SJSA1 (cell line): ENCODE measurements at regions not wholly inside any gene's neighbourhood (a gene's known extent, or its start where the extent isn't known, plus 50 kb on each side); places are given as distances from the start of the nearest gene placed in this dataset.
"Not testable (repeated sequence)": the region's sequence is repeated elsewhere in the genome, so short reads cannot be mapped to it uniquely, and the experiment has no call there.

Experiments
- DNase-seq, 2 experiments: peaks; one replicate each; pipeline ENCODE4 v3.0.0-alpha.2; 2015 to 2020; ENCODE audit warnings: low spot score in 2 of 2, low read depth in 1 of 2
- H3K27ac ChIP-seq: fragments of 250-450 bp; sonication (Bioruptor Pico); 2 replicates; pipeline ENCODE4 v1.5.1; 2020; ENCODE audit warnings: mild to moderate bottlenecking, moderate library complexity
- H3K27me3 ChIP-seq: fragments of 250-450 bp; sonication (Bioruptor Pico); replicated peaks from 2 replicates; pipeline ENCODE4 v1.5.1; 2020; ENCODE audit warnings: mild to moderate bottlenecking, moderate library complexity
- H3K36me3 ChIP-seq: fragments of 250-450 bp; sonication (Bioruptor Pico); 2 replicates; pipeline ENCODE4 v1.5.1; 2020; ENCODE audit warnings: mild to moderate bottlenecking
- H3K4me1 ChIP-seq: fragments of 250-450 bp; sonication (Bioruptor Pico); replicated peaks from 2 replicates; pipeline ENCODE4 v1.6.1; 2021; ENCODE audit warnings: mild to moderate bottlenecking
- H3K4me3 ChIP-seq: fragments of 250-450 bp; sonication (Bioruptor Pico); 2 replicates; pipeline ENCODE4 v1.5.1; 2020; ENCODE audit warnings: mild to moderate bottlenecking
- H3K9me3 ChIP-seq: fragments of 250-450 bp; sonication (Bioruptor Pico); replicated peaks from 2 replicates; pipeline ENCODE4 v1.5.1; 2020; ENCODE audit warnings: mild to moderate bottlenecking

DNA sequence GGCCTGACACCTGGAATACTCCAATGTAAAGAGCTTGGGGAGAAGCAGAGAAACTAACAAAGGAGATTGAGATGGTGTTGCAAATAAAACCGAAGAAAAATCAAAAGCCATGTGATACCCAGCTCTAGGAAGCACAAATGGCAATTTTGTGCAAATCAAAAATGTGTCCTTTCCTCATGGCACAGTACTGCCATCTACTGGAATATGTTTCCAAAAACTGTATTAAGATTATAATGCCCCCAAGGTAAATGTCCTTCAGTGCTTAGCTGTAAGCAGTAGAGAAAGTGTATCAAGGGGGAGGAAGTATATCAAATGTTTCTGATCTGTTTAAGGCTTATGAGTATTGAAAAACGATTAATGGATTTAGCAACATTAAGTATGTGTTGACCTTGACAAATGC lies 620.3 kb downstream of the ZWINT start:
- not testable (repeated sequence) for H3K9me3 ChIP-seq, H3K4me1 ChIP-seq, H3K4me3 ChIP-seq, DNase-seq, H3K27ac ChIP-seq, H3K27me3 ChIP-seq, H3K36me3 ChIP-seq

GRCh38 chr10:55740110-55740509 lies 620.9 kb downstream of the ZWINT start:
- Histone ChIP-seq H3K9me3 (no peaks in the 10 kb centered on the region), H3K36me3 (no peaks in the 10 kb centered on the region), H3K4me3 (no peak overlapping the region), H3K27ac (no peak overlapping the region), H3K4me1 (no peaks in the 10 kb centered on the region), H3K27me3 (no peaks in the 10 kb centered on the region)
- DNase-seq: no peak

DNA sequence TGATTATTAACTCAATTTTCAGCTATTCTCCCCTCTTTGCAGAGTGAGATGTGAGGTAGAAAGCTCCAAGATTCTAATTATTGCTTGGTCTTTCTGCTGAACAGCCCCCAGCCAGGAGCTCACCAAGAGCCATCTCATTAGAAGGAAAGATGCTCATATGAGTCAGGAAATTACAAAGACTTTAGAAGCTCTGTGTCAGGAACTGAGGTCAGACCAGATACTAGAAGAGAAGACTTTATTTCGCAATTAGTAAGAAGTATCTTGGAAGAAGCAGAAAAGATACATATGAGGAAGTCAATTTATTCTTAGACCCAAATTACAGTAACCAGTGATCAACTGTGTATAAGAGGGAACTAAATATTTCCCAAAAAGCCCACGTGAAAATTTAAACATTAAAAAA lies 626.9 kb downstream of the ZWINT start:
- no peaks in the 10 kb centered on the region for H3K9me3 ChIP-seq
- H3K4me1 ChIP-seq: no peaks in the 10 kb centered on the region
- no peaks in the 10 kb centered on the region for H3K36me3 ChIP-seq
- no peak overlapping the region for H3K4me3 ChIP-seq
- no peaks in the 10 kb centered on the region for H3K27me3 ChIP-seq
- DNase-seq: no peak
- no peak overlapping the region for H3K27ac ChIP-seq

GRCh38 chr10:55704950-55705349 lies 656.1 kb downstream of the ZWINT start:
- Histone ChIP-seq H3K4me1 (no peaks in the 10 kb centered on the region), H3K9me3 (no peaks in the 10 kb centered on the region; the same call in 1 of the 2 replicates), H3K27me3 (no peaks in the 10 kb centered on the region)

DNA sequence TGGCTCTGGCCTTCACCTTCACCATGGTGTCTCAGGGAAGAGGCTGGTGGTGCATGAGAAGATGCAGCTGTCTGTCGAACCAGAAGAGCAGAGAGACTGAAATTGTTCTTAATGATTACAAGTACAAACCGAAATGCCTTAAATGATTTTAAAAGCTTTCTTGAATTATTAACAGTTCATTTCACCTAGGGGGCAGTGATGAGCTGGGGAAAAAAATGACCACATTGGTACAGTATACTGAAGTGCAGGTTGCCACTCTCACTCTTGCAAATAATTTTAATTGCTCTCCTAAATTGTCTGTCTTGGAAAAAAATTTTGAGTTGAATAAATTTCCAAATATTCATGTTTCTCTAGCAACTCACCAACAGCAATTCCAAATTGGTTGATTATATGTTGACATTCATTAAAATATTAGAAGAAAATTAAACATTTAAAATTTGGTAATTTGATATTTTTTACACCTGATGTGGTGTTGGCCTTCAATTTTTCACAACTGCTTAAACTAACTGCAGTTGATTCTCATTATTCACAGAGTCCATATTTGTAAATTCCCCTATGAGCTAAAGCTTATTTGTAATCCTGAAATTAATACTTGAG lies 692.6 kb downstream of the ZWINT start:
- no peak for DNase-seq
- no peak overlapping the region for H3K27ac ChIP-seq
- H3K36me3 ChIP-seq: no peaks in the 10 kb centered on the region
- H3K4me1 ChIP-seq: no peaks in the 10 kb centered on the region
- H3K4me3 ChIP-seq: no peak overlapping the region
- no peaks in the 10 kb centered on the region for H3K27me3 ChIP-seq
- no peaks in the 10 kb centered on the region; the same call in 1 of the 2 replicates for H3K9me3 ChIP-seq

More at GRCh38 chr10:55704950-55705349, 656.1 kb downstream of the ZWINT start:
- H3K4me3 ChIP-seq: no peak overlapping the region
- no peak overlapping the region for H3K27ac ChIP-seq
- DNase-seq: no peak
- H3K36me3 ChIP-seq: no peaks in the 10 kb centered on the region

GRCh38 chr10:55653531-55653930 lies 707.5 kb downstream of the ZWINT start:
- Histone ChIP-seq H3K36me3 (no peaks in the 10 kb centered on the region), H3K27ac (no peak overlapping the region), H3K9me3 (no peaks in the 10 kb centered on the region), H3K4me1 (no peaks in the 10 kb centered on the region), H3K4me3 (no peak overlapping the region), H3K27me3 (no peaks in the 10 kb centered on the region)
- no peak for DNase-seq

DNA sequence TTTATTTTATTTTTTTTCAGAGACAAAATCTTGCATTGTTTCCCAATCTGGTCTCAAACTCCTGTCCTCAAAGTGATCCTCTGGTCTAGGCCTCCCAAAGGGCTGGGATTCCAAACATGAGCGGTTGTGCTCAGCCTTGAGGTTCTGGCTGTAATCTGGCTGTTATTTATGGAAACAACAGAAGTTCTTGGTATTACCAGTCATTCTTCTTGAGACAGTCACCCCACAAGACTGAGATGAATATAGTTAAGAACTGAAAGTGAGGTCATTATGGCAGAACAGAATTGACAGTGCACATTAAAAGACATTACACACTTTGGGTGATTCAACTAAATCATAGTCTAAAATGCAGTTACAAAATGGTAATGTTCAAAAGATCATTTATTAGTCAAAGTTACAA lies 719.5 kb downstream of the ZWINT start:
- no peak overlapping the region for H3K4me3 ChIP-seq
- H3K9me3 ChIP-seq: no peaks in the 10 kb centered on the region
- no peaks in the 10 kb centered on the region for H3K4me1 ChIP-seq

GRCh38 chr10:55631071-55631654 lies 729.9 kb downstream of the ZWINT start:
- Histone ChIP-seq H3K36me3 (no peaks in the 10 kb centered on the region), H3K4me3 (peak overlapping the region; percentile 14; the same call in 1 of the 2 replicates)
- no peak for DNase-seq

More for the DNA sequence above, 719.5 kb downstream of the ZWINT start:
- no peak overlapping the region for H3K27ac ChIP-seq
- no peaks in the 10 kb centered on the region for H3K36me3 ChIP-seq
- no peaks in the 10 kb centered on the region for H3K27me3 ChIP-seq
- DNase-seq: no peak

GRCh38 chr10:55630491-55631056 lies 730.5 kb downstream of the ZWINT start:
- Histone ChIP-seq H3K4me3 (peak overlapping the region; percentile 14; the same call in 1 of the 2 replicates), H3K4me1 (no peaks in the 10 kb centered on the region), H3K27ac (no peak overlapping the region), H3K36me3 (no peaks in the 10 kb centered on the region), H3K9me3 (peaks cover 4% of the 10 kb centered on the region; the same call in 1 of the 2 replicates), H3K27me3 (no peaks in the 10 kb centered on the region)
- DNase-seq: no peak

More at GRCh38 chr10:55631071-55631654, 729.9 kb downstream of the ZWINT start:
- H3K4me1 ChIP-seq: no peaks in the 10 kb centered on the region
- H3K27ac ChIP-seq: no peak overlapping the region
- H3K9me3 ChIP-seq: peaks cover 4% of the 10 kb centered on the region; the same call in 1 of the 2 replicates
- no peaks in the 10 kb centered on the region for H3K27me3 ChIP-seq

- no peak overlapping the region for H3K27ac ChIP-seq
- no peaks in the 10 kb centered on the region for H3K27me3 ChIP-seq
- H3K4me1 ChIP-seq: no peaks in the 10 kb centered on the region
- peaks cover 4% of the 10 kb centered on the region; the same call in 1 of the 2 replicates for H3K9me3 ChIP-seq
- H3K36me3 ChIP-seq: no peaks in the 10 kb centered on the region
- H3K4me3 ChIP-seq: no peak overlapping the region
- no peak for DNase-seq
Measured at GRCh38 chr10:55629793-55630490, 731.1 kb downstream of the ZWINT start.

DNA sequence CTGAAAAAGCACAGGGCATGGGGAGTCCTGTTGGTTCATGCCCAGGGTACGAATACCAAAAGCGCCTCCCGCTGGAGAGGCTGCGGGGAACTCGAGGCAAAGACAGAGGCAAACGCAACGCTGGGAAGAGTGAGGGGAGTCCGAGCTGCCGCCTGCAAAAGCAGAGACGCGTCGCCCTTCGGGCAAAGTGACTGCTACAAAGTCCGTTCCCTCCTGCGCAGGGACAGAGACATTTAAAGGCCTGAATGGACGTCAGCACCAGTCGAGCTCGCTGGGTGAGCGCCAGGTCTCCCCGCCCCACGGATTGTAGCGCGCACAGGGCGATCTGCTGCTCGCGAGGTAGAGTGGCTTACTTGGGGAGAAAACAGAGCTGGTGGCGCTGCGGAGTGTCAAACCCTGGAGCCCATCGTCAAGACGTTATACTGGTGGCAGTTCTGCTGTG lies 732.8 kb downstream of the ZWINT start:
- Histone ChIP-seq H3K27ac (no peak overlapping the region), H3K27me3 (no peaks in the 10 kb centered on the region), H3K36me3 (no peaks in the 10 kb centered on the region), H3K9me3 (peaks cover 4% of the 10 kb centered on the region; the same call in 1 of the 2 replicates), H3K4me1 (no peaks in the 10 kb centered on the region), H3K4me3 (no peak overlapping the region)
- DNase-seq: no peak

DNA sequence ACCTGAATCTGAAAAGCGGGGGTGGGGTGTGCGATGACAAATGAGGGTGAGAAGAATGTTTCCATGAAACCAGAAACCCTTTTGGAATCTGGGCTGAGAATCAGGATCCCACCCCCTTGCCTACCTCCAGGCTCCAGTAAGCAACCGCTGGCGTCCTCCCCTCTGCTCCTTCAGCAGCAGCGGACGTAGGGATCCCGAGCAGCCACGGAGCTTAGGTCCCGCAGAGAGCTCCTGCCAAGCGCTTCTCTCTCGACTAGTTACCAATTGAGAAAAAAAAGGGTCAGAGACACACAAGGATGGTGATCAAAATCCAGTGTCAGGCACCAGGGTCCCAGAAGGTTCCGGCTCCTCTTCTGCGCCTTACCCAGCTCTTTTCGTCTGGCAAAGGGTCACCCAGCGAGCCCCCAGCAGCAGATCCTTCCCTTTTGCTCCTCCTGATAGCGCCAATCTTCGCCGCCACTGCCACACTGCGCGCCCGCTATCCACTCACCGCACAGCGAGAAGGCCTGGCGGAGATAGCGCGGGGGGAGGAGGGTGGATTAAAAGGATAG lies 733.5 kb downstream of the ZWINT start:
- no peak overlapping the region for H3K27ac ChIP-seq
- DNase-seq: no peak
- no peaks in the 10 kb centered on the region for H3K4me1 ChIP-seq
- H3K4me3 ChIP-seq: no peak overlapping the region
- H3K9me3 ChIP-seq: peaks cover 4% of the 10 kb centered on the region; the same call in 1 of the 2 replicates
- no peaks in the 10 kb centered on the region for H3K36me3 ChIP-seq
- no peaks in the 10 kb centered on the region for H3K27me3 ChIP-seq

GRCh38 chr10:55601690-55602478 lies 759.2 kb downstream of the ZWINT start:
- not testable (repeated sequence) for H3K9me3 ChIP-seq, H3K27ac ChIP-seq, H3K36me3 ChIP-seq, H3K27me3 ChIP-seq, H3K4me3 ChIP-seq, H3K4me1 ChIP-seq, DNase-seq
